B cell (primary cell): ENCODE measurements at regions not wholly inside any gene's neighbourhood (a gene's known extent, or its start where the extent isn't known, plus 50 kb on each side); places are given as distances from the start of the nearest gene placed in this dataset.

Experiments used
- ATAC-seq: fragments of 200-7000 bp; cut with Tn5 transposase; one replicate; pipeline ENCODE4 v1.10.0; 2021; ENCODE audit warnings: low read depth, mild to moderate bottlenecking, moderate number of reproducible peaks, moderate library complexity
- CTCF ChIA-PET: fragments of 350-600 bp; sonication (Branson Sonifier 250); formaldehyde crosslinking; loops from one replicate; lab custom pipeline; 2021; ENCODE audit warnings: antibody characterized with exemption, inconsistent platforms; lab: Charles Lee
- POLR2A ChIA-PET: fragments of 350-600 bp; sonication (Branson Sonifier 250); formaldehyde crosslinking; loops from one replicate; lab custom pipeline; 2021; ENCODE audit warnings: antibody characterized with exemption; lab: Charles Lee
- DNase-seq: peaks from one replicate; pipeline ENCODE4 v3.0.0; 2013
- H2AFZ ChIP-seq: 2 replicates; pipeline ENCODE4 v1.6.1; 2012; ENCODE audit warnings: mild to moderate bottlenecking, low read depth, low read length; ENCODE audit not compliant: insufficient read depth, poor library complexity, severe bottlenecking
- H3K27ac ChIP-seq, 2 donors: 1 replicate in 1 of 2; 2 replicates in 1 of 2; pipeline ENCODE4 v1.5.1; 2012 to 2013; ENCODE audit warnings: low read length in 2 of 2, mild to moderate bottlenecking in 2 of 2, moderate library complexity in 1 of 2
- H3K27me3 ChIP-seq, 4 experiments: fragments of 200-600 bp in 1 of 4; sonication (generic) in 1 of 4; replicated peaks in 1 of 4; 1 replicate in 2 of 4; 2 replicates in 2 of 4; pipeline versions ENCODE4 v1.6.1 to v1.7.0; 2013 to 2016; ENCODE audit warnings: low read length in 3 of 4, mild to moderate bottlenecking in 2 of 4, mixed read lengths in 1 of 4, moderate library complexity in 1 of 4; ENCODE audit not compliant: insufficient read depth in 4 of 4, control insufficient read depth in 3 of 4; ENCODE audit errors: control extremely low read depth in 1 of 4
- H3K36me3 ChIP-seq, 2 experiments: replicated peaks in 1 of 2; 1 replicate in 1 of 2; 2 replicates in 1 of 2; pipeline versions ENCODE4 v1.6.1 to v1.7.1; 2013; ENCODE audit warnings: low read length in 1 of 2; ENCODE audit not compliant: insufficient read depth in 2 of 2, control insufficient read depth in 1 of 2; ENCODE audit errors: control extremely low read depth in 1 of 2, extremely low read depth in 1 of 2
- H3K4me1 ChIP-seq, 2 donors: fragments of 200-600 bp in 1 of 2; sonication (generic) in 1 of 2; 1 replicate in 1 of 2; 2 replicates in 1 of 2; pipeline versions ENCODE4 v1.5.1 to v1.6.1; 2013 to 2017; ENCODE audit warnings: low read length in 2 of 2; ENCODE audit not compliant: control insufficient read depth in 2 of 2, insufficient read depth in 2 of 2
- H3K4me2 ChIP-seq: replicated peaks from 2 replicates; pipeline ENCODE3; 2012; ENCODE audit warnings: mild to moderate bottlenecking, low read depth, low read length; ENCODE audit not compliant: poor library complexity, severe bottlenecking
- H3K4me3 ChIP-seq, 5 experiments: fragments of 200-600 bp in 1 of 5; sonication (generic) in 1 of 5; 1 replicate in 3 of 5; 2 replicates in 2 of 5; pipeline versions ENCODE4 v1.5.1 to v1.7.0; 2011 to 2016; ENCODE audit warnings: low read length in 4 of 5, mild to moderate bottlenecking in 4 of 5, low read depth in 2 of 5, control low read depth in 1 of 5, moderate library complexity in 1 of 5; ENCODE audit not compliant: insufficient read depth in 1 of 5; ENCODE audit errors: control extremely low read depth in 1 of 5, extremely low read depth in 1 of 5
- H3K79me2 ChIP-seq: fragments of 200-600 bp; sonication (generic); one replicate; pipeline ENCODE4 v1.6.0; 2016; ENCODE audit warnings: low read length; ENCODE audit not compliant: control insufficient read depth, insufficient read depth
- H3K9ac ChIP-seq: fragments of 200-600 bp; sonication (generic); 2 replicates; pipeline ENCODE4 v1.6.1; 2017; ENCODE audit warnings: mild to moderate bottlenecking, low read length, moderate library complexity
- H3K9me3 ChIP-seq, 3 donors: one replicate each; pipeline versions ENCODE4 v1.6.1 to v1.7.1; 2013; ENCODE audit warnings: low read length in 2 of 3; ENCODE audit not compliant: control insufficient read depth in 2 of 3, insufficient read depth in 1 of 3; ENCODE audit errors: control extremely low read depth in 1 of 3
- H4K20me1 ChIP-seq: 2 replicates; pipeline ENCODE4 v1.6.0; 2012; ENCODE audit warnings: mild to moderate bottlenecking, low read length; ENCODE audit not compliant: insufficient read depth, control insufficient read depth, poor library complexity, severe bottlenecking
- H3K27ac Mint-ChIP-seq: one replicate; pipeline ENCODE4 v1.8.0; 2021; ENCODE audit warnings: mixed read lengths
- H3K27me3 Mint-ChIP-seq: one replicate; pipeline ENCODE4 v1.8.0; 2021; ENCODE audit warnings: mixed read lengths
- H3K4me1 Mint-ChIP-seq: one replicate; pipeline ENCODE4 v1.8.0; 2021; ENCODE audit warnings: mixed read lengths
- H3K4me3 Mint-ChIP-seq: one replicate; pipeline ENCODE4 v1.8.0; 2021; ENCODE audit warnings: mixed read lengths
- H3K9me3 Mint-ChIP-seq: one replicate; pipeline ENCODE4 v1.8.0; 2022; ENCODE audit warnings: mixed read lengths; ENCODE audit not compliant: insufficient read depth
- EZH2 ChIP-seq: IDR thresholded peaks from 2 replicates; pipeline ENCODE4 v1.6.1; 2012; ENCODE audit warnings: borderline replicate concordance, low read depth, mild to moderate bottlenecking, moderate library complexity, low read length; ENCODE audit not compliant: insufficient read depth, poor library complexity, severe bottlenecking
- WGBS: methylation state at CpG from one replicate; pipeline ENCODE4 v1.1.5; 2013; ENCODE audit warnings: missing lambda C conversion rate; ENCODE audit not compliant: insufficient coverage; 5-methylcytosine and 5-hydroxymethylcytosine counted together
- intact Hi-C: fragments of 100-400 bp; cut with micrococcal nuclease; formaldehyde crosslinking; loops from one replicate; pipeline ENCODE4 v1.10.0; 2022
- TF ChIP-seq, protein P1 (sequence below): fragments of 200-600 bp; IDR thresholded peaks from one replicate; pipeline ENCODE4 v1.8.0; 2022; ENCODE audit warnings: antibody characterized with exemption, mild to moderate bottlenecking

DNA sequence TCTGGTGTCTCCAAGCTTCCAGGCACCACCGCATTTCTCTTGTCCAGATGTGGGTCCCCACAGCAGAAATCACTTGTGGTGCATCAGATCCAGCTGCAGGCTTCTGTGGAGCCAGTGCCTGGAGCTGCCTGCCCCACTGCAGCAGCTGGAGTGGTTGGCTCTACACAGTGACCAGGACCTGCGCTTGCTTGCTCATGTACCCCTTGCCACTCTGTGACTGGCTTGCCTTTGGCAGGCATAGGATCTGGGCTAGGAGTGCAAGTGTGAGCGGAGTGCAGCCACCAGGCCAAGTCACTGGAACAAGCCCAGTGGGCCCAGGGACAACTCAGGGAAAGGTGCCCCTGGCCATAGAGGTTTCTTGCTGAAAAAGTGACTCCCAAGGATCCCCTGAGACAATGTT, 1400.0 kb upstream of the ALCAM start:
- Histone ChIP-seq H4K20me1 (no peaks in the 10 kb centered on the region), H3K27me3 (no peaks in the 10 kb centered on the region), H2AFZ (no peak overlapping the region), H3K9ac (no peak overlapping the region), H3K4me3 (no peak overlapping the region), H3K4me1 (no peaks in the 10 kb centered on the region), H3K36me3 (no peaks in the 10 kb centered on the region), H3K4me2 (no peak overlapping the region), H3K79me2 (no peaks in the 10 kb centered on the region), H3K27ac (no peak overlapping the region), H3K9me3 (peaks cover 0 to 4% (median 0%) of the 10 kb centered on the region in 3 donors)
- intact Hi-C loops = no loop called here
- no peaks in the 10 kb centered on the region for H3K9me3 Mint-ChIP-seq
- H3K4me1 Mint-ChIP-seq = no peaks in the 10 kb centered on the region
- CTCF ChIA-PET = no interaction called here
- POLR2A ChIA-PET = no interaction called here
- no peak overlapping the region for H3K27ac Mint-ChIP-seq
- H3K4me3 Mint-ChIP-seq = no peak overlapping the region
- DNase-seq = no peak
- no peaks in the 10 kb centered on the region for H3K27me3 Mint-ChIP-seq
- 93% methylated on average over 3 of the region's 3 CpGs for WGBS
- TF ChIP-seq, protein P1, sequence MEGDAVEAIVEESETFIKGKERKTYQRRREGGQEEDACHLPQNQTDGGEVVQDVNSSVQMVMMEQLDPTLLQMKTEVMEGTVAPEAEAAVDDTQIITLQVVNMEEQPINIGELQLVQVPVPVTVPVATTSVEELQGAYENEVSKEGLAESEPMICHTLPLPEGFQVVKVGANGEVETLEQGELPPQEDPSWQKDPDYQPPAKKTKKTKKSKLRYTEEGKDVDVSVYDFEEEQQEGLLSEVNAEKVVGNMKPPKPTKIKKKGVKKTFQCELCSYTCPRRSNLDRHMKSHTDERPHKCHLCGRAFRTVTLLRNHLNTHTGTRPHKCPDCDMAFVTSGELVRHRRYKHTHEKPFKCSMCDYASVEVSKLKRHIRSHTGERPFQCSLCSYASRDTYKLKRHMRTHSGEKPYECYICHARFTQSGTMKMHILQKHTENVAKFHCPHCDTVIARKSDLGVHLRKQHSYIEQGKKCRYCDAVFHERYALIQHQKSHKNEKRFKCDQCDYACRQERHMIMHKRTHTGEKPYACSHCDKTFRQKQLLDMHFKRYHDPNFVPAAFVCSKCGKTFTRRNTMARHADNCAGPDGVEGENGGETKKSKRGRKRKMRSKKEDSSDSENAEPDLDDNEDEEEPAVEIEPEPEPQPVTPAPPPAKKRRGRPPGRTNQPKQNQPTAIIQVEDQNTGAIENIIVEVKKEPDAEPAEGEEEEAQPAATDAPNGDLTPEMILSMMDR = no peak
- TF ChIP-seq EZH2 = no peak
- no peak for ATAC-seq

DNA sequence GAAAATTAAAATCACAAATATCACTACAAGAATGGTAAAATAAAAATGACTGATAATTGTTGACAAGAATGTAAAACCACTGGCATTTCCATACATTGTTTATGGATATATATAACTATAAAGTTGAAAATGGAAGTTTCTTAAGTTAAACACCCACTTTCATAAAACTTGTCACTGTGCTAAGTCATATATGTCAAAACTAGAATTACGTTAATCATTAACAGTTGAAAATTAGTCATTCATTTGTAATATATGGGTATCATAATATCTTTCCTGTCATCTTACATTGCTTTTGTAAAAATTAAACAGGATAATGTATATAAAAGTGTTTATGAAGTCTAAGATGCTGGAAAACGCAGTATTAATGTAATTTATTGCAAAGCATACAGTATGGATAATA, 1398.6 kb upstream of the ALCAM start:
- WGBS = 67% methylated on average over 1 of the region's 2 CpGs
- H3K27ac Mint-ChIP-seq = no peak overlapping the region
- Histone ChIP-seq H3K27me3 (no peaks in the 10 kb centered on the region), H3K9me3 (peaks cover 0 to 4% (median 0%) of the 10 kb centered on the region in 3 donors), H3K4me2 (no peak overlapping the region), H3K79me2 (no peaks in the 10 kb centered on the region), H3K4me3 (no peak overlapping the region), H3K27ac (no peak overlapping the region), H4K20me1 (no peaks in the 10 kb centered on the region), H3K36me3 (no peaks in the 10 kb centered on the region), H2AFZ (no peak overlapping the region), H3K9ac (no peak overlapping the region), H3K4me1 (no peaks in the 10 kb centered on the region)
- CTCF ChIA-PET = no interaction called here
- no peak overlapping the region for H3K4me3 Mint-ChIP-seq
- H3K4me1 Mint-ChIP-seq = no peaks in the 10 kb centered on the region
- ATAC-seq (no peak), DNase-seq (no peak)
- H3K9me3 Mint-ChIP-seq = no peaks in the 10 kb centered on the region
- TF ChIP-seq, protein P1 = no peak
- no peak for TF ChIP-seq EZH2
- intact Hi-C loops = no loop called here
- H3K27me3 Mint-ChIP-seq = no peaks in the 10 kb centered on the region
- POLR2A ChIA-PET = no interaction called here
